GM23338 (cell line): ENCODE measurements at regions not wholly inside any gene's neighbourhood (a gene's known extent, or its start where the extent isn't known, plus 50 kb on each side); places are given as distances from the start of the nearest gene placed in this dataset.

Experiments used
- ATAC-seq: fragments of 200-7000 bp; cut with Tn5 transposase; 3 replicates; pipeline ENCODE4 v1.9.1; 2020
- DNase-seq: peaks from one replicate; pipeline ENCODE4 v3.0.0-alpha.2; 2015; ENCODE audit warnings: low spot score
- H2AFZ ChIP-seq: fragments of 200-600 bp; sonication (generic); 2 replicates; pipeline ENCODE4 v1.8.0; 2016; ENCODE audit warnings: antibody characterized with exemption, mild to moderate bottlenecking, moderate library complexity
- H3F3A ChIP-seq: fragments of 200-600 bp; sonication (generic); replicated peaks from 2 replicates; pipeline ENCODE4 v1.8.0; 2017; ENCODE audit warnings: antibody characterized with exemption, mixed run types, low read depth
- H3K27ac ChIP-seq: fragments of 200-600 bp; sonication (generic); 2 replicates; pipeline ENCODE4 v1.6.1; 2016; ENCODE audit warnings: low read depth
- H3K27me3 ChIP-seq: fragments of 200-600 bp; sonication (generic); 2 replicates; pipeline ENCODE4 v1.8.0; 2016; ENCODE audit warnings: mild to moderate bottlenecking, mixed run types, moderate library complexity; ENCODE audit not compliant: insufficient read depth
- H3K36me3 ChIP-seq: fragments of 200-600 bp; sonication (generic); 2 replicates; pipeline ENCODE4 v1.8.0; 2016; ENCODE audit warnings: mild to moderate bottlenecking; ENCODE audit not compliant: insufficient read depth
- H3K4me1 ChIP-seq: fragments of 200-600 bp; sonication (generic); 2 replicates; pipeline ENCODE4 v1.8.0; 2016; ENCODE audit warnings: mild to moderate bottlenecking, moderate library complexity; ENCODE audit not compliant: insufficient read depth
- H3K4me2 ChIP-seq: fragments of 200-600 bp; sonication (generic); 2 replicates; pipeline ENCODE4 v1.7.1; 2017; ENCODE audit warnings: mixed run types
- H3K4me3 ChIP-seq: fragments of 200-600 bp; sonication (generic); 2 replicates; pipeline ENCODE4 v1.6.1; 2016; ENCODE audit warnings: mixed run types
- H3K79me2 ChIP-seq: fragments of 200-600 bp; sonication (generic); replicated peaks from 2 replicates; pipeline ENCODE4 v1.8.0; 2017; ENCODE audit warnings: mild to moderate bottlenecking; ENCODE audit not compliant: insufficient read depth
- H3K9me2 ChIP-seq: fragments of 200-600 bp; sonication (generic); 2 replicates; pipeline ENCODE4 v1.8.0; 2017; ENCODE audit not compliant: insufficient read depth
- H4K20me1 ChIP-seq: fragments of 200-600 bp; sonication (generic); replicated peaks from 2 replicates; pipeline ENCODE4 v1.8.0; 2017; ENCODE audit warnings: mild to moderate bottlenecking; ENCODE audit not compliant: insufficient read depth
- H3K27ac Mint-ChIP-seq: 2 replicates; pipeline ENCODE4 v1.8.0; 2020; ENCODE audit warnings: inconsistent platforms, mild to moderate bottlenecking, moderate library complexity, mixed read lengths
- H3K27me3 Mint-ChIP-seq: 3 replicates; pipeline ENCODE4 v1.8.0; 2022; ENCODE audit warnings: low read depth, mild to moderate bottlenecking, moderate library complexity, mixed read lengths, inconsistent platforms; ENCODE audit not compliant: insufficient read depth, poor library complexity
- H3K36me3 Mint-ChIP-seq: 3 replicates; pipeline ENCODE4 v1.8.0; 2021; ENCODE audit warnings: low read depth, mild to moderate bottlenecking, inconsistent platforms, moderate library complexity, mixed read lengths
- H3K4me1 Mint-ChIP-seq: 3 replicates; pipeline ENCODE4 v1.8.0; 2020; ENCODE audit warnings: mild to moderate bottlenecking, inconsistent platforms, mixed read lengths
- H3K4me3 Mint-ChIP-seq: 3 replicates; pipeline ENCODE4 v1.8.0; 2021; ENCODE audit warnings: moderate library complexity, mild to moderate bottlenecking, inconsistent platforms, mixed read lengths
- H3K9me3 Mint-ChIP-seq: 3 replicates; pipeline ENCODE4 v1.8.0; 2020; ENCODE audit warnings: moderate library complexity, mild to moderate bottlenecking, inconsistent platforms, mixed read lengths
- CREB1 ChIP-seq: fragments of 250-450 bp; sonication (Bioruptor Pico); IDR thresholded peaks from 2 replicates; pipeline ENCODE4 v1.5.0; 2020; ENCODE audit warnings: low read depth, mild to moderate bottlenecking, moderate library complexity
- EZH2 ChIP-seq: fragments of 200-600 bp; sonication (generic); IDR thresholded peaks from one replicate; pipeline ENCODE4 v1.8.0; 2017; ENCODE audit warnings: antibody characterized with exemption, mild to moderate bottlenecking, low read depth; ENCODE audit not compliant: unreplicated experiment
- EZH2phosphoT487 ChIP-seq: fragments of 200-600 bp; sonication (generic); IDR thresholded peaks from one replicate; pipeline ENCODE4 v1.8.1; 2018; ENCODE audit warnings: antibody characterized with exemption; ENCODE audit not compliant: unreplicated experiment
- JUNB ChIP-seq: IDR thresholded peaks from one replicate; pipeline ENCODE4 v1.6.1; 2016; ENCODE audit warnings: antibody characterized with exemption; ENCODE audit not compliant: unreplicated experiment
- NANOG ChIP-seq: IDR thresholded peaks from 2 replicates; pipeline ENCODE4 v1.6.1; 2016; ENCODE audit warnings: antibody characterized with exemption, borderline replicate concordance
- POLR2AphosphoS5 ChIP-seq: IDR thresholded peaks from 2 replicates; pipeline ENCODE4 v1.6.1; 2016; ENCODE audit warnings: antibody characterized with exemption, low read depth
- STAT1 ChIP-seq: IDR thresholded peaks from one replicate; pipeline ENCODE4 v1.6.1; 2016; ENCODE audit warnings: antibody characterized with exemption; ENCODE audit not compliant: unreplicated experiment
- ZNF114 ChIP-seq: fragments of 250-450 bp; sonication (Bioruptor Pico); IDR thresholded peaks from 2 replicates; pipeline ENCODE4 v1.5.0; 2020; ENCODE audit warnings: mild to moderate bottlenecking, moderate library complexity
- ZNF331 ChIP-seq: fragments of 250-450 bp; sonication (Bioruptor Pico); IDR thresholded peaks from 2 replicates; pipeline ENCODE4 v1.5.0; 2020; ENCODE audit warnings: low read depth, mild to moderate bottlenecking, moderate library complexity
- TF ChIP-seq, protein P1 (sequence below): IDR thresholded peaks from 2 replicates; pipeline ENCODE4 v1.6.1; 2016; ENCODE audit warnings: antibody characterized with exemption
- TF ChIP-seq, protein P2 (sequence below), 2 experiments: fragments of 200-600 bp in 1 of 2; sonication (generic) in 1 of 2; conservative IDR thresholded peaks; 2 replicates each; pipeline versions ENCODE4 v1.5.1 to v1.6.1; 2016 to 2017; ENCODE audit warnings: antibody characterized with exemption in 2 of 2, low read depth in 2 of 2, mild to moderate bottlenecking in 2 of 2, moderate library complexity in 1 of 2
- TF ChIP-seq, protein P3 (sequence below): fragments of 250-450 bp; sonication (Bioruptor Pico); IDR thresholded peaks from 2 replicates; pipeline ENCODE4 v1.5.0; 2020; ENCODE audit warnings: mild to moderate bottlenecking, moderate library complexity
- TF ChIP-seq, protein P4 (sequence below): IDR thresholded peaks from one replicate; pipeline ENCODE4 v1.6.1; 2018; ENCODE audit warnings: antibody characterized with exemption; ENCODE audit not compliant: unreplicated experiment

DNA sequence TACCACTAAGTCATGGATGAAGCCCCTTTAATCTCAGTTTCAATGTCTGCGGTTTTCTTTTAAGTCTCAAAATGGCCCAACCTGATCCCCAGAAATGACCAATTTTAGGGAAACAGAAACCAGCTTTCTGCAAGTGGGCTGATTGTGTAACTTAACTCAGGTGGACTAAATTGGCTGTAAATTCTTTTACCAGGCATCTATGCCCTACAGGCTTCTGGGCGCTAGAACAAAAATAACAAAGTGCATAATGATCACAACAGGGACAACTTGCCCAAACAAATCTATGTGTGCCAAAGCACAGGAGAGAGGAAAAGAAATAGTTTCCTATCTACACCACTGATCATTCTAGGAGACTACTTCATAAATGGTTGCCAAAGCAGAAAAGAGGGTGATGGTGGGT lies 112.3 kb upstream of the SETBP1 start:
- H3K27ac ChIP-seq, result no peak overlapping the region
- no peaks in the 10 kb centered on the region for H3F3A ChIP-seq
- H4K20me1 ChIP-seq, result no peaks in the 10 kb centered on the region
- peaks cover 16% of the 10 kb centered on the region for H3K4me1 ChIP-seq
- Mint-ChIP-seq H3K9me3 (no peaks in the 10 kb centered on the region), H3K4me3 (no peak overlapping the region), H3K4me1 (peaks cover 26% of the 10 kb centered on the region), H3K27ac (no peak overlapping the region), H3K27me3 (no peaks in the 10 kb centered on the region), H3K36me3 (no peaks in the 10 kb centered on the region)
- H2AFZ ChIP-seq, result no peak overlapping the region
- H3K4me3 ChIP-seq, result no peak overlapping the region
- H3K79me2 ChIP-seq, result no peaks in the 10 kb centered on the region
- no peak for TF ChIP-seq CREB1 (CRISPR knock-in tag)
- TF ChIP-seq, protein P1, sequence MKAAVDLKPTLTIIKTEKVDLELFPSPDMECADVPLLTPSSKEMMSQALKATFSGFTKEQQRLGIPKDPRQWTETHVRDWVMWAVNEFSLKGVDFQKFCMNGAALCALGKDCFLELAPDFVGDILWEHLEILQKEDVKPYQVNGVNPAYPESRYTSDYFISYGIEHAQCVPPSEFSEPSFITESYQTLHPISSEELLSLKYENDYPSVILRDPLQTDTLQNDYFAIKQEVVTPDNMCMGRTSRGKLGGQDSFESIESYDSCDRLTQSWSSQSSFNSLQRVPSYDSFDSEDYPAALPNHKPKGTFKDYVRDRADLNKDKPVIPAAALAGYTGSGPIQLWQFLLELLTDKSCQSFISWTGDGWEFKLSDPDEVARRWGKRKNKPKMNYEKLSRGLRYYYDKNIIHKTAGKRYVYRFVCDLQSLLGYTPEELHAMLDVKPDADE, result no peak
- TF ChIP-seq EZH2phosphoT487, result no peak
- TF ChIP-seq, protein P2, sequence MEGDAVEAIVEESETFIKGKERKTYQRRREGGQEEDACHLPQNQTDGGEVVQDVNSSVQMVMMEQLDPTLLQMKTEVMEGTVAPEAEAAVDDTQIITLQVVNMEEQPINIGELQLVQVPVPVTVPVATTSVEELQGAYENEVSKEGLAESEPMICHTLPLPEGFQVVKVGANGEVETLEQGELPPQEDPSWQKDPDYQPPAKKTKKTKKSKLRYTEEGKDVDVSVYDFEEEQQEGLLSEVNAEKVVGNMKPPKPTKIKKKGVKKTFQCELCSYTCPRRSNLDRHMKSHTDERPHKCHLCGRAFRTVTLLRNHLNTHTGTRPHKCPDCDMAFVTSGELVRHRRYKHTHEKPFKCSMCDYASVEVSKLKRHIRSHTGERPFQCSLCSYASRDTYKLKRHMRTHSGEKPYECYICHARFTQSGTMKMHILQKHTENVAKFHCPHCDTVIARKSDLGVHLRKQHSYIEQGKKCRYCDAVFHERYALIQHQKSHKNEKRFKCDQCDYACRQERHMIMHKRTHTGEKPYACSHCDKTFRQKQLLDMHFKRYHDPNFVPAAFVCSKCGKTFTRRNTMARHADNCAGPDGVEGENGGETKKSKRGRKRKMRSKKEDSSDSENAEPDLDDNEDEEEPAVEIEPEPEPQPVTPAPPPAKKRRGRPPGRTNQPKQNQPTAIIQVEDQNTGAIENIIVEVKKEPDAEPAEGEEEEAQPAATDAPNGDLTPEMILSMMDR (conservative IDR thresholded peaks at IDR 0.05; ENCODE audit: low read depth in 2 of 2), result no peak
- no peak for TF ChIP-seq NANOG
- no peak for TF ChIP-seq EZH2
- no peak for TF ChIP-seq ZNF114 (CRISPR knock-in tag)
- TF ChIP-seq, protein P3, sequence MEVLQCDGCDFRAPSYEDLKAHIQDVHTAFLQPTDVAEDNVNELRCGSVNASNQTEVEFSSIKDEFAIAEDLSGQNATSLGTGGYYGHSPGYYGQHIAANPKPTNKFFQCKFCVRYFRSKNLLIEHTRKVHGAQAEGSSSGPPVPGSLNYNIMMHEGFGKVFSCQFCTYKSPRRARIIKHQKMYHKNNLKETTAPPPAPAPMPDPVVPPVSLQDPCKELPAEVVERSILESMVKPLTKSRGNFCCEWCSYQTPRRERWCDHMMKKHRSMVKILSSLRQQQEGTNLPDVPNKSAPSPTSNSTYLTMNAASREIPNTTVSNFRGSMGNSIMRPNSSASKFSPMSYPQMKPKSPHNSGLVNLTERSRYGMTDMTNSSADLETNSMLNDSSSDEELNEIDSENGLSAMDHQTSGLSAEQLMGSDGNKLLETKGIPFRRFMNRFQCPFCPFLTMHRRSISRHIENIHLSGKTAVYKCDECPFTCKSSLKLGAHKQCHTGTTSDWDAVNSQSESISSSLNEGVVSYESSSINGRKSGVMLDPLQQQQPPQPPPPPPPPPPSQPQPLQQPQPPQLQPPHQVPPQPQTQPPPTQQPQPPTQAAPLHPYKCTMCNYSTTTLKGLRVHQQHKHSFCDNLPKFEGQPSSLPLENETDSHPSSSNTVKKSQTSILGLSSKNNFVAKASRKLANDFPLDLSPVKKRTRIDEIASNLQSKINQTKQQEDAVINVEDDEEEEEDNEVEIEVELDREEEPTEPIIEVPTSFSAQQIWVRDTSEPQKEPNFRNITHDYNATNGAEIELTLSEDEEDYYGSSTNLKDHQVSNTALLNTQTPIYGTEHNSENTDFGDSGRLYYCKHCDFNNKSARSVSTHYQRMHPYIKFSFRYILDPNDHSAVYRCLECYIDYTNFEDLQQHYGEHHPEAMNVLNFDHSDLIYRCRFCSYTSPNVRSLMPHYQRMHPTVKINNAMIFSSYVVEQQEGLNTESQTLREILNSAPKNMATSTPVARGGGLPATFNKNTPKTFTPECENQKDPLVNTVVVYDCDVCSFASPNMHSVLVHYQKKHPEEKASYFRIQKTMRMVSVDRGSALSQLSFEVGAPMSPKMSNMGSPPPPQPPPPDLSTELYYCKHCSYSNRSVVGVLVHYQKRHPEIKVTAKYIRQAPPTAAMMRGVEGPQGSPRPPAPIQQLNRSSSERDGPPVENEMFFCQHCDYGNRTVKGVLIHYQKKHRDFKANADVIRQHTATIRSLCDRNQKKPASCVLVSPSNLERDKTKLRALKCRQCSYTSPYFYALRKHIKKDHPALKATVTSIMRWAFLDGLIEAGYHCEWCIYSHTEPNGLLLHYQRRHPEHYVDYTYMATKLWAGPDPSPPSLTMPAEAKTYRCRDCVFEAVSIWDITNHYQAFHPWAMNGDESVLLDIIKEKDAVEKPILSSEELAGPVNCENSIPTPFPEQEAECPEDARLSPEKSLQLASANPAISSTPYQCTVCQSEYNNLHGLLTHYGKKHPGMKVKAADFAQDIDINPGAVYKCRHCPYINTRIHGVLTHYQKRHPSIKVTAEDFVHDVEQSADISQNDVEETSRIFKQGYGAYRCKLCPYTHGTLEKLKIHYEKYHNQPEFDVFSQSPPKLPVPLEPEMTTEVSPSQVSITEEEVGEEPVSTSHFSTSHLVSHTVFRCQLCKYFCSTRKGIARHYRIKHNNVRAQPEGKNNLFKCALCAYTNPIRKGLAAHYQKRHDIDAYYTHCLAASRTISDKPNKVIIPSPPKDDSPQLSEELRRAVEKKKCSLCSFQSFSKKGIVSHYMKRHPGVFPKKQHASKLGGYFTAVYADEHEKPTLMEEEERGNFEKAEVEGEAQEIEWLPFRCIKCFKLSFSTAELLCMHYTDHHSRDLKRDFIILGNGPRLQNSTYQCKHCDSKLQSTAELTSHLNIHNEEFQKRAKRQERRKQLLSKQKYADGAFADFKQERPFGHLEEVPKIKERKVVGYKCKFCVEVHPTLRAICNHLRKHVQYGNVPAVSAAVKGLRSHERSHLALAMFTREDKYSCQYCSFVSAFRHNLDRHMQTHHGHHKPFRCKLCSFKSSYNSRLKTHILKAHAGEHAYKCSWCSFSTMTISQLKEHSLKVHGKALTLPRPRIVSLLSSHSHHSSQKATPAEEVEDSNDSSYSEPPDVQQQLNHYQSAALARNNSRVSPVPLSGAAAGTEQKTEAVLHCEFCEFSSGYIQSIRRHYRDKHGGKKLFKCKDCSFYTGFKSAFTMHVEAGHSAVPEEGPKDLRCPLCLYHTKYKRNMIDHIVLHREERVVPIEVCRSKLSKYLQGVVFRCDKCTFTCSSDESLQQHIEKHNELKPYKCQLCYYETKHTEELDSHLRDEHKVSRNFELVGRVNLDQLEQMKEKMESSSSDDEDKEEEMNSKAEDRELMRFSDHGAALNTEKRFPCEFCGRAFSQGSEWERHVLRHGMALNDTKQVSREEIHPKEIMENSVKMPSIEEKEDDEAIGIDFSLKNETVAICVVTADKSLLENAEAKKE (CRISPR knock-in tag), result no peak
- no peak for TF ChIP-seq STAT1
- TF ChIP-seq, protein P4, sequence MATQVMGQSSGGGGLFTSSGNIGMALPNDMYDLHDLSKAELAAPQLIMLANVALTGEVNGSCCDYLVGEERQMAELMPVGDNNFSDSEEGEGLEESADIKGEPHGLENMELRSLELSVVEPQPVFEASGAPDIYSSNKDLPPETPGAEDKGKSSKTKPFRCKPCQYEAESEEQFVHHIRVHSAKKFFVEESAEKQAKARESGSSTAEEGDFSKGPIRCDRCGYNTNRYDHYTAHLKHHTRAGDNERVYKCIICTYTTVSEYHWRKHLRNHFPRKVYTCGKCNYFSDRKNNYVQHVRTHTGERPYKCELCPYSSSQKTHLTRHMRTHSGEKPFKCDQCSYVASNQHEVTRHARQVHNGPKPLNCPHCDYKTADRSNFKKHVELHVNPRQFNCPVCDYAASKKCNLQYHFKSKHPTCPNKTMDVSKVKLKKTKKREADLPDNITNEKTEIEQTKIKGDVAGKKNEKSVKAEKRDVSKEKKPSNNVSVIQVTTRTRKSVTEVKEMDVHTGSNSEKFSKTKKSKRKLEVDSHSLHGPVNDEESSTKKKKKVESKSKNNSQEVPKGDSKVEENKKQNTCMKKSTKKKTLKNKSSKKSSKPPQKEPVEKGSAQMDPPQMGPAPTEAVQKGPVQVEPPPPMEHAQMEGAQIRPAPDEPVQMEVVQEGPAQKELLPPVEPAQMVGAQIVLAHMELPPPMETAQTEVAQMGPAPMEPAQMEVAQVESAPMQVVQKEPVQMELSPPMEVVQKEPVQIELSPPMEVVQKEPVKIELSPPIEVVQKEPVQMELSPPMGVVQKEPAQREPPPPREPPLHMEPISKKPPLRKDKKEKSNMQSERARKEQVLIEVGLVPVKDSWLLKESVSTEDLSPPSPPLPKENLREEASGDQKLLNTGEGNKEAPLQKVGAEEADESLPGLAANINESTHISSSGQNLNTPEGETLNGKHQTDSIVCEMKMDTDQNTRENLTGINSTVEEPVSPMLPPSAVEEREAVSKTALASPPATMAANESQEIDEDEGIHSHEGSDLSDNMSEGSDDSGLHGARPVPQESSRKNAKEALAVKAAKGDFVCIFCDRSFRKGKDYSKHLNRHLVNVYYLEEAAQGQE, result no peak
- no peak for TF ChIP-seq ZNF331
- no peak for TF ChIP-seq POLR2AphosphoS5
- TF ChIP-seq JUNB, result no peak
- DNase-seq (no peak), ATAC-seq (no peak)
- H3K9me2 ChIP-seq, result peaks cover 9% of the 10 kb centered on the region; the same call in 1 of the 2 replicates
- H3K27me3 ChIP-seq, result peaks cover 4% of the 10 kb centered on the region; the same call in 1 of the 2 replicates
- no peaks in the 10 kb centered on the region for H3K36me3 ChIP-seq
- H3K4me2 ChIP-seq, result no peak overlapping the region
